ENCODE measurements at regions not wholly inside any gene's neighbourhood (a gene's known extent, or its start where the extent isn't known, plus 50 kb on each side); places are given as distances from the start of the nearest gene placed in this dataset.
"Not testable (repeated sequence)": the region's sequence is repeated elsewhere in the genome, so short reads cannot be mapped to it uniquely, and the experiment has no call there.

DNA sequence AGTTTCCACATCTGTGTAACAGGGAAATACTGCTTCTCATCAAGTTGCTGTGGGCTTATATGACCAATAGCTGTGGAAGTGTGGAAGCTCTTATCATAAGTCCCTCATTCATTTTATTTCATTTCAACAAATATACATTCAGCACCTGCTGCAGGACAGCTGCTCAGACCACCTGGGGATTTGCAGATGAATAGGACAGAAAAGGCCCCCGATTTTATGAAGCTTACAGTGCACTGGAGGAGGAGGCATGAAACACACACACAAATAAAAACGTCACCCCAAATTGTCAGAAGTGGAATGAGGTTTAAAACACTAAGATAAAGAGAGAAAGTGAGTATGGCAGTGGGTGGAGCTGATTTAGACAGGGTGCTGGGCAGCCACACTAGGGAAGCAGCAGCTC, 107.2 kb downstream of the DRD1 start:
- 3% methylated on average over 2 of the region's 2 CpGs for WGBS (ENCODE audit: low lambda C conversion rate)
- H2AFZ ChIP-seq (ENCODE audit: low read depth) = no peak overlapping the region
- no peaks in the 10 kb centered on the region for H3F3A ChIP-seq (replicated peaks; ENCODE audit: insufficient read depth)
- no peak overlapping the region for H3K9ac ChIP-seq
- no peaks in the 10 kb centered on the region for H3K36me3 ChIP-seq (replicated peaks in 1 of 2; ENCODE audit: control insufficient read depth in 1 of 2, insufficient read depth in 2 of 2, low read length in 1 of 2)
- no peaks in the 10 kb centered on the region for H3K27me3 ChIP-seq (ENCODE audit: insufficient read depth)
- ChIA-PET CTCF (interaction anchor here (0.8 to 1.2 kb wide), 3 partner anchors 11 to 283 kb away, joined by 3 read pairs; no protein-coding TSS in a partner anchor), POLR2A (no interaction called here)
- no peaks in the 10 kb centered on the region for H3K9me2 ChIP-seq
- no peaks in the 10 kb centered on the region for H4K20me1 ChIP-seq (ENCODE audit: insufficient read depth)
- H3K4me3 ChIP-seq (ENCODE audit: low read depth in 2 of 2, low read length in 1 of 2) = no peak overlapping the region
- H3K9me3 ChIP-seq = no peaks in the 10 kb centered on the region
- no peak overlapping the region for H3K27ac ChIP-seq (ENCODE audit: low read depth in 2 of 2, low read length in 1 of 2)
- no peak overlapping the region for H3K4me2 ChIP-seq
- DNase-seq = no peak
- no peaks in the 10 kb centered on the region for H3K79me2 ChIP-seq (ENCODE audit: insufficient read depth)
- no peak for TF ChIP-seq MXI1 (IDR thresholded peaks at IDR 0.05; ENCODE audit: low read depth, low read length)
- TF ChIP-seq, protein P1, sequence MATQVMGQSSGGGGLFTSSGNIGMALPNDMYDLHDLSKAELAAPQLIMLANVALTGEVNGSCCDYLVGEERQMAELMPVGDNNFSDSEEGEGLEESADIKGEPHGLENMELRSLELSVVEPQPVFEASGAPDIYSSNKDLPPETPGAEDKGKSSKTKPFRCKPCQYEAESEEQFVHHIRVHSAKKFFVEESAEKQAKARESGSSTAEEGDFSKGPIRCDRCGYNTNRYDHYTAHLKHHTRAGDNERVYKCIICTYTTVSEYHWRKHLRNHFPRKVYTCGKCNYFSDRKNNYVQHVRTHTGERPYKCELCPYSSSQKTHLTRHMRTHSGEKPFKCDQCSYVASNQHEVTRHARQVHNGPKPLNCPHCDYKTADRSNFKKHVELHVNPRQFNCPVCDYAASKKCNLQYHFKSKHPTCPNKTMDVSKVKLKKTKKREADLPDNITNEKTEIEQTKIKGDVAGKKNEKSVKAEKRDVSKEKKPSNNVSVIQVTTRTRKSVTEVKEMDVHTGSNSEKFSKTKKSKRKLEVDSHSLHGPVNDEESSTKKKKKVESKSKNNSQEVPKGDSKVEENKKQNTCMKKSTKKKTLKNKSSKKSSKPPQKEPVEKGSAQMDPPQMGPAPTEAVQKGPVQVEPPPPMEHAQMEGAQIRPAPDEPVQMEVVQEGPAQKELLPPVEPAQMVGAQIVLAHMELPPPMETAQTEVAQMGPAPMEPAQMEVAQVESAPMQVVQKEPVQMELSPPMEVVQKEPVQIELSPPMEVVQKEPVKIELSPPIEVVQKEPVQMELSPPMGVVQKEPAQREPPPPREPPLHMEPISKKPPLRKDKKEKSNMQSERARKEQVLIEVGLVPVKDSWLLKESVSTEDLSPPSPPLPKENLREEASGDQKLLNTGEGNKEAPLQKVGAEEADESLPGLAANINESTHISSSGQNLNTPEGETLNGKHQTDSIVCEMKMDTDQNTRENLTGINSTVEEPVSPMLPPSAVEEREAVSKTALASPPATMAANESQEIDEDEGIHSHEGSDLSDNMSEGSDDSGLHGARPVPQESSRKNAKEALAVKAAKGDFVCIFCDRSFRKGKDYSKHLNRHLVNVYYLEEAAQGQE (IDR thresholded peaks at IDR 0.05; ENCODE audit: low read depth, low read length) = peak; percentile 54; the same call in 1 of the 2 replicates
- H3K4me1 ChIP-seq (ENCODE audit: control insufficient read depth in 1 of 2, insufficient read depth in 2 of 2, low read depth in 1 of 2, low read length in 1 of 2) = no peaks in the 10 kb centered on the region

DNA sequence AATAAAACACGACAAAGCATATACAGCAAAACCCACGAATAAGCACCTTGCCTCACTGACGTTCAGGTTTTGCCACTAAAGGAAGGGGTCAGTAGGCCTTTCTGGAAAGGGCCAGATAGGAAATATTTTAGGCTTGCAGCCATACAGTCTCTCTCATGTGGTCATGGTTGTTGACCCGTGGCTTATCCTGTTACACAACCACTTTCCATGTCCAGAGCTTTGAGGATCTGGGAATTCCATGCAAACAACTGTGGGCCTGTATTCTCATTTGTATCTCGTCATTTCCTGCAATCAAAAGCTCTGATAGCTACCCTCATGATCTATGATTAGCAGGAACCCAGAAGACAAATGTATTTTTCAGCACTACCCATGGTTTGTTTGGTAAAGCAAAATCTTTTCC, 108.3 kb downstream of the DRD1 start:
- no peaks in the 10 kb centered on the region; the same call in 1 of the 2 replicates for H3K27me3 ChIP-seq (ENCODE audit: insufficient read depth)
- H3K36me3 ChIP-seq (replicated peaks in 1 of 2; ENCODE audit: control insufficient read depth in 1 of 2, insufficient read depth in 2 of 2, low read length in 1 of 2) = no peaks in the 10 kb centered on the region
- CTCF ChIA-PET = interaction anchor here (0.8 to 1.2 kb wide), 3 partner anchors 10 to 284 kb away, joined by 3 read pairs; no protein-coding TSS in a partner anchor
- WGBS (ENCODE audit: low lambda C conversion rate) = 10% methylated on average over 5 of the region's 5 CpGs
- no peaks in the 10 kb centered on the region for H3K9me2 ChIP-seq
- H3K27ac ChIP-seq (ENCODE audit: low read depth in 2 of 2, low read length in 1 of 2) = no peak overlapping the region
- no peaks in the 10 kb centered on the region for H3F3A ChIP-seq (replicated peaks; ENCODE audit: insufficient read depth)
- no peak overlapping the region for H3K4me3 ChIP-seq (ENCODE audit: low read depth in 2 of 2, low read length in 1 of 2)
- no peaks in the 10 kb centered on the region for H3K79me2 ChIP-seq (ENCODE audit: insufficient read depth)
- no peak overlapping the region for H3K4me2 ChIP-seq
- H3K9ac ChIP-seq = no peak overlapping the region
- H2AFZ ChIP-seq (ENCODE audit: low read depth) = no peak overlapping the region
- TF ChIP-seq GABPA (IDR thresholded peaks at IDR 0.05; ENCODE audit: low read depth) = no peak
- no peak for TF ChIP-seq RXRA (IDR thresholded peaks at IDR 0.05; ENCODE audit: borderline replicate concordance, low read depth)
- no peak for TF ChIP-seq RFX5 (IDR thresholded peaks at IDR 0.05; ENCODE audit: low read length)
- no peak for TF ChIP-seq JUND (IDR thresholded peaks at IDR 0.05)
- no peak for TF ChIP-seq MEF2A (IDR thresholded peaks at IDR 0.05; ENCODE audit: borderline replicate concordance, low read depth)
- TF ChIP-seq, protein P2, sequence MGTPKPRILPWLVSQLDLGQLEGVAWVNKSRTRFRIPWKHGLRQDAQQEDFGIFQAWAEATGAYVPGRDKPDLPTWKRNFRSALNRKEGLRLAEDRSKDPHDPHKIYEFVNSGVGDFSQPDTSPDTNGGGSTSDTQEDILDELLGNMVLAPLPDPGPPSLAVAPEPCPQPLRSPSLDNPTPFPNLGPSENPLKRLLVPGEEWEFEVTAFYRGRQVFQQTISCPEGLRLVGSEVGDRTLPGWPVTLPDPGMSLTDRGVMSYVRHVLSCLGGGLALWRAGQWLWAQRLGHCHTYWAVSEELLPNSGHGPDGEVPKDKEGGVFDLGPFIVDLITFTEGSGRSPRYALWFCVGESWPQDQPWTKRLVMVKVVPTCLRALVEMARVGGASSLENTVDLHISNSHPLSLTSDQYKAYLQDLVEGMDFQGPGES (IDR thresholded peaks at IDR 0.05; ENCODE audit: low read depth, low read length) = no peak
- H4K20me1 ChIP-seq (ENCODE audit: insufficient read depth) = no peaks in the 10 kb centered on the region
- POLR2A ChIA-PET = no interaction called here
- H3K9me3 ChIP-seq = no peaks in the 10 kb centered on the region
- H3K4me1 ChIP-seq (ENCODE audit: control insufficient read depth in 1 of 2, insufficient read depth in 2 of 2, low read depth in 1 of 2, low read length in 1 of 2) = no peaks in the 10 kb centered on the region
- DNase-seq = no peak

DNA sequence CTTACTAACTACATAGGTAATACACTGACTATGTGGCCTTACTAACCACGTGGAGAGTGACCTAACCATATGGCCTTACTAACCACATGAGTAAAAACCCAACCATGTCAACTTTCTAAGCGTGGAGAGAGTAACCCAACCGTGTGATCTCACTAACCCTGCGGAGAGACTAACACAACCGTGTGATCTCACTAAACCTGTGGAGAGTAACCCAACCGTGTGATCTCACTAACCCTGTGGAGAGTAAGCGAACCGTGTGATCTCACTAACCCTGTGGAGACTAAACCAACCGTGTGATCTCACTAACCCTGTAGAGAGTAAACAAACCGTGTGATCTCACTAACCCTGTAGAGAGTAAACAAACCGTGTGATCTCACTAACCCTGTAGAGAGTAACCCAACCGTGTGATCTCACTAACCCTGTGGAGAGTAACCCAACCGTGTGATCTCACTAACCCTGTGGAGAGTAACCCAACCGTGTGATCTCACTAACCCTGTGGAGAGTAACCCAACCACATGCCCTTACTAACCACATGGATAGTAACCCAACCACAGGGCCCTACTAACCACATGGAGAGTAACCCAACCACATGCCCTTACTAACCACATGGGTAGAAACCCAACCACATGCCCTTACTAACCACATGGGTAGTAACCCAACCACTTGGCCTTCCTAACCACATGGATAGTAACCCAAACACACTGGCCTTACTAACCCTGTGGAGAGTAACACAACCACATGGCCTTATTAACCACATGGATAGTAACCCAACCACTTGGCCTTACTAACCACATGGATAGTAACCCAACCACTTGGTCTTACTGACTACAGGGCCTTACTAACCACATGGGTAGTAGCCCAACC, 112.6 kb downstream of the DRD1 start:
- H3F3A ChIP-seq (replicated peaks; ENCODE audit: insufficient read depth); H3K9me3 ChIP-seq; H3K27ac ChIP-seq (ENCODE audit: low read depth in 2 of 2, low read length in 1 of 2); H2AFZ ChIP-seq (ENCODE audit: low read depth); H3K4me1 ChIP-seq (ENCODE audit: control insufficient read depth in 1 of 2, insufficient read depth in 2 of 2, low read depth in 1 of 2, low read length in 1 of 2); H4K20me1 ChIP-seq (ENCODE audit: insufficient read depth); H3K9me2 ChIP-seq; CTCF ChIA-PET; H3K9ac ChIP-seq; H3K4me2 ChIP-seq; H3K36me3 ChIP-seq (replicated peaks in 1 of 2; ENCODE audit: control insufficient read depth in 1 of 2, insufficient read depth in 2 of 2, low read length in 1 of 2); H3K27me3 ChIP-seq (ENCODE audit: insufficient read depth); POLR2A ChIA-PET; DNase-seq; H3K79me2 ChIP-seq (ENCODE audit: insufficient read depth); H3K4me3 ChIP-seq (ENCODE audit: low read depth in 2 of 2, low read length in 1 of 2): not testable (repeated sequence)
- WGBS (ENCODE audit: low lambda C conversion rate) = 14% methylated on average over 13 of the region's 14 CpGs

Measured in SK-N-SH (cell line).